Inflammatory macrophage treated with lipopolysaccharide for 4 hours (primary cell): ENCODE measurements at regions not wholly inside any gene's neighbourhood (a gene's known extent, or its start where the extent isn't known, plus 50 kb on each side); places are given as distances from the start of the nearest gene placed in this dataset.
"Not testable (repeated sequence)": the region's sequence is repeated elsewhere in the genome, so short reads cannot be mapped to it uniquely, and the experiment has no call there.

ENCODE experiments used
- DNase-seq: peaks from one replicate; pipeline ENCODE4 v3.0.0-alpha.2; 2020

GRCh38 chr5:124504081-124504916 lies 242.1 kb downstream of the ZNF608 start:
- no peak for DNase-seq

GRCh38 chr5:124502551-124502950 lies 243.9 kb downstream of the ZNF608 start:
- DNase-seq: no peak

- not testable (repeated sequence) for DNase-seq
Measured at GRCh38 chr5:124499818-124500217, 246.6 kb downstream of the ZNF608 start.

GRCh38 chr5:124496968-124497367 lies 249.5 kb downstream of the ZNF608 start:
- DNase-seq: not testable (repeated sequence)

GRCh38 chr5:124494540-124495116 lies 251.8 kb downstream of the ZNF608 start:
- no peak for DNase-seq

GRCh38 chr5:124492444-124493224 lies 253.8 kb downstream of the ZNF608 start:
- no peak for DNase-seq

- not testable (repeated sequence) for DNase-seq
Measured at GRCh38 chr5:124490315-124490714, 256.1 kb downstream of the ZNF608 start.

GRCh38 chr5:124481419-124481818 lies 265.0 kb downstream of the ZNF608 start:
- DNase-seq: no peak

- DNase-seq: no peak
Measured at GRCh38 chr5:124480964-124481363, 265.5 kb downstream of the ZNF608 start.

- no peak for DNase-seq
Measured at GRCh38 chr5:124480022-124480421, 266.4 kb downstream of the ZNF608 start.

- DNase-seq: no peak
Measured at GRCh38 chr5:124478264-124478663, 268.2 kb downstream of the ZNF608 start.

GRCh38 chr5:124477577-124477976 lies 268.9 kb downstream of the ZNF608 start:
- DNase-seq: no peak

- no peak for DNase-seq
Measured at GRCh38 chr5:124477062-124477461, 269.4 kb downstream of the ZNF608 start.

GRCh38 chr5:124474528-124475215 lies 271.8 kb downstream of the ZNF608 start:
- no peak for DNase-seq

- no peak for DNase-seq
Measured at GRCh38 chr5:124468671-124469411, 277.6 kb downstream of the ZNF608 start.

GRCh38 chr5:124467745-124468144 lies 278.7 kb downstream of the ZNF608 start:
- DNase-seq: no peak

GRCh38 chr5:124466011-124466410 lies 280.4 kb downstream of the ZNF608 start:
- no peak for DNase-seq

GRCh38 chr5:124463851-124464250 lies 282.6 kb downstream of the ZNF608 start:
- DNase-seq: no peak

- no peak for DNase-seq
Measured at GRCh38 chr5:124462751-124463150, 283.7 kb downstream of the ZNF608 start.

GRCh38 chr5:124461941-124462340 lies 284.5 kb downstream of the ZNF608 start:
- no peak for DNase-seq

- DNase-seq: no peak
Measured at GRCh38 chr5:124461157-124461556, 285.3 kb downstream of the ZNF608 start.

- no peak for DNase-seq
Measured at GRCh38 chr5:124460642-124461041, 285.8 kb downstream of the ZNF608 start.
